Body of pancreas (tissue), 4 donors: ENCODE measurements at regions not wholly inside any gene's neighbourhood (a gene's known extent, or its start where the extent isn't known, plus 50 kb on each side); places are given as distances from the start of the nearest gene placed in this dataset.
"Not testable (repeated sequence)": the region's sequence is repeated elsewhere in the genome, so short reads cannot be mapped to it uniquely, and the experiment has no call there.

ENCODE experiments used
- POLR2A ChIP-seq, 3 donors: fragments of 450-650 bp; IDR thresholded peaks; one replicate each; pipeline ENCODE4 v1.6.1; 2016; ENCODE audit warnings: antibody characterized with exemption in 3 of 3, mild to moderate bottlenecking in 2 of 3
- TF ChIP-seq, protein P1 (sequence below), 7 experiments: fragments of 450-650 bp in 4 of 7; fragments of 200-600 bp in 3 of 7; sonication (generic) in 3 of 7; IDR thresholded peaks; one replicate each; pipeline ENCODE4 v1.5.1; 2016 to 2019; ENCODE audit warnings: antibody characterized with exemption in 7 of 7

DNA sequence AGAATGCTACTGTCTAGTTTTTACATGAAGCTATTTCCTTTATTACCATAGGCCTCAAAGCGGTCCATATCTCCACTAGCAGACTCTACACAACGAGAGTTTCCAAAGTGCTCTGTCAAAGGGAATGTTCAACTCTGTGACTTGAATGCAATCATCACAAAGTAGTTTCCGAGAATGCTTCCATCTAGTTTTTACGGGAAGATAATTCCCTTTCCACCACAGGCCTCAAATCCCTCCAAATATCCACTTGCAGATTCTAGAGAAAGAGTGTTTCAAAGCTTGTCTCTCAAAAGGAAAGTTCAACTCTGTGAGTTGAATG, 409.2 kb upstream of the WSB1 start:
- TF ChIP-seq, protein P1, sequence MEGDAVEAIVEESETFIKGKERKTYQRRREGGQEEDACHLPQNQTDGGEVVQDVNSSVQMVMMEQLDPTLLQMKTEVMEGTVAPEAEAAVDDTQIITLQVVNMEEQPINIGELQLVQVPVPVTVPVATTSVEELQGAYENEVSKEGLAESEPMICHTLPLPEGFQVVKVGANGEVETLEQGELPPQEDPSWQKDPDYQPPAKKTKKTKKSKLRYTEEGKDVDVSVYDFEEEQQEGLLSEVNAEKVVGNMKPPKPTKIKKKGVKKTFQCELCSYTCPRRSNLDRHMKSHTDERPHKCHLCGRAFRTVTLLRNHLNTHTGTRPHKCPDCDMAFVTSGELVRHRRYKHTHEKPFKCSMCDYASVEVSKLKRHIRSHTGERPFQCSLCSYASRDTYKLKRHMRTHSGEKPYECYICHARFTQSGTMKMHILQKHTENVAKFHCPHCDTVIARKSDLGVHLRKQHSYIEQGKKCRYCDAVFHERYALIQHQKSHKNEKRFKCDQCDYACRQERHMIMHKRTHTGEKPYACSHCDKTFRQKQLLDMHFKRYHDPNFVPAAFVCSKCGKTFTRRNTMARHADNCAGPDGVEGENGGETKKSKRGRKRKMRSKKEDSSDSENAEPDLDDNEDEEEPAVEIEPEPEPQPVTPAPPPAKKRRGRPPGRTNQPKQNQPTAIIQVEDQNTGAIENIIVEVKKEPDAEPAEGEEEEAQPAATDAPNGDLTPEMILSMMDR (IDR thresholded peaks at IDR 0.05) = not testable (repeated sequence)
- TF ChIP-seq POLR2A (IDR thresholded peaks at IDR 0.05) = not testable (repeated sequence)
